ENCODE measurements at regions not wholly inside any gene's neighbourhood (a gene's known extent, or its start where the extent isn't known, plus 50 kb on each side); places are given as distances from the start of the nearest gene placed in this dataset.

DNA sequence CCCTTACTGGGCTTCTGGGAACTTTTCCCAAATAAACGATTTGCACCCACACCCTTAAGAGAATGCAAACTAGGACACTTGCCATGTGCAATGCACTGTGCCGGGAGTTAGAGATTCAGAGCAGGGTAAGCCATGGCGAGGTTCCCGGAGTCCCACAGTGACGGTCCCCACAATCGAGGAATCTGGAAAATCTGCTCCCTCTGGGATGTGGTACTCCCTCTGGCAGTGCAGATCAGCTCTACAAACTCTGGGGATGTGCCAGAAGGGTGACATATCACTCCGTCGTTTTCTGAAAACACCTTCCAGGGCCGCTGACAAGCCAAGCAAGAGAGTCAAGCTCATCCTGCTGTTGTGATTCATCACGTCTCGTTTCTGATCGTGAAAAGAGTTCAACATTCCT is 537.5 kb downstream of the BCOR start:
- Mint-ChIP-seq H3K27ac (no peak overlapping the region), H3K9me3 (peaks cover 28% of the 10 kb centered on the region), H3K4me3 (no peak overlapping the region), H3K27me3 (ENCODE audit: insufficient read depth) (peaks cover 6% of the 10 kb centered on the region), H3K36me3 (ENCODE audit: low read depth) (no peaks in the 10 kb centered on the region), H3K4me1 (no peaks in the 10 kb centered on the region)
- Histone ChIP-seq H3K27me3 (ENCODE audit: control insufficient read depth, insufficient read depth, low read length, poor library complexity, severe bottlenecking) (no peaks in the 10 kb centered on the region), H3K27ac (ENCODE audit: low read depth, low read length) (no peak overlapping the region), H3K4me1 (ENCODE audit: control insufficient read depth, insufficient read depth, low read length) (no peaks in the 10 kb centered on the region), H3K9ac (ENCODE audit: extremely low read depth, low read length, poor library complexity, severe bottlenecking) (no peak overlapping the region), H3K9me3 (ENCODE audit: control insufficient read depth, low read length) (peaks cover 2% of the 10 kb centered on the region), H3K36me3 (ENCODE audit: control insufficient read depth, insufficient read depth, low read length) (no peaks in the 10 kb centered on the region), H3K4me3 (ENCODE audit: low read length) (no peak overlapping the region)
- TF ChIP-seq, protein P1, sequence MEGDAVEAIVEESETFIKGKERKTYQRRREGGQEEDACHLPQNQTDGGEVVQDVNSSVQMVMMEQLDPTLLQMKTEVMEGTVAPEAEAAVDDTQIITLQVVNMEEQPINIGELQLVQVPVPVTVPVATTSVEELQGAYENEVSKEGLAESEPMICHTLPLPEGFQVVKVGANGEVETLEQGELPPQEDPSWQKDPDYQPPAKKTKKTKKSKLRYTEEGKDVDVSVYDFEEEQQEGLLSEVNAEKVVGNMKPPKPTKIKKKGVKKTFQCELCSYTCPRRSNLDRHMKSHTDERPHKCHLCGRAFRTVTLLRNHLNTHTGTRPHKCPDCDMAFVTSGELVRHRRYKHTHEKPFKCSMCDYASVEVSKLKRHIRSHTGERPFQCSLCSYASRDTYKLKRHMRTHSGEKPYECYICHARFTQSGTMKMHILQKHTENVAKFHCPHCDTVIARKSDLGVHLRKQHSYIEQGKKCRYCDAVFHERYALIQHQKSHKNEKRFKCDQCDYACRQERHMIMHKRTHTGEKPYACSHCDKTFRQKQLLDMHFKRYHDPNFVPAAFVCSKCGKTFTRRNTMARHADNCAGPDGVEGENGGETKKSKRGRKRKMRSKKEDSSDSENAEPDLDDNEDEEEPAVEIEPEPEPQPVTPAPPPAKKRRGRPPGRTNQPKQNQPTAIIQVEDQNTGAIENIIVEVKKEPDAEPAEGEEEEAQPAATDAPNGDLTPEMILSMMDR (conservative IDR thresholded peaks at IDR 0.05), result no peak
- no peak for DNase-seq
- WGBS, 2 experiments (ENCODE audit: insufficient coverage in 1 of 2, insufficient read length in 1 of 2), result 93% methylated on average over 7 to 12 of the region's 12 CpGs

DNA sequence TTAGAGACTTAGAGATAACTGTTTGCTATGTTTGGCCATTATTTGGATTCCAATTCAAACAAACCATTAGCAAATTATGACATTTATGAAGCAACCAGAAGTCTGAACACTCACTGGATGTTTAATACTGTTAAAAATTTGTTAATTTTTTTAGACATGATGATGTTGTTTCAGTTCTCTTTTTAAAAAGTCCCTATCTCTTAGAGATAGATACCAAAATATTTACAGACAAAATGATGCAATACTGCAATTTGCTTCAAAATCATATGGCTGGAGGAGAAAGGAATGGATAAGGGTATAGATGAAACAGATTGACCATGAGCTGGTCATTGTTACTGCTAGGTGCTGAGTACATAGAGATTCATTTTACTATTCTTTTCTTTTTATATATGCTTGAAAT is 534.6 kb downstream of the BCOR start:
- Histone ChIP-seq H3K9me3 (ENCODE audit: control insufficient read depth, low read length) (no peaks in the 10 kb centered on the region), H3K9ac (ENCODE audit: extremely low read depth, low read length, poor library complexity, severe bottlenecking) (no peak overlapping the region), H3K4me3 (ENCODE audit: low read length) (no peak overlapping the region), H3K4me1 (ENCODE audit: control insufficient read depth, insufficient read depth, low read length) (no peaks in the 10 kb centered on the region), H3K27ac (ENCODE audit: low read depth, low read length) (no peak overlapping the region), H3K36me3 (ENCODE audit: control insufficient read depth, insufficient read depth, low read length) (no peaks in the 10 kb centered on the region), H3K27me3 (ENCODE audit: control insufficient read depth, insufficient read depth, low read length, poor library complexity, severe bottlenecking) (no peaks in the 10 kb centered on the region)
- Mint-ChIP-seq H3K36me3 (ENCODE audit: low read depth) (no peaks in the 10 kb centered on the region), H3K4me1 (no peaks in the 10 kb centered on the region), H3K27me3 (ENCODE audit: insufficient read depth) (peaks cover 14% of the 10 kb centered on the region), H3K4me3 (no peak overlapping the region), H3K27ac (no peak overlapping the region), H3K9me3 (peaks cover 49% of the 10 kb centered on the region)
- DNase-seq, result no peak
- TF ChIP-seq, protein P1 (conservative IDR thresholded peaks at IDR 0.05), result no peak

DNA sequence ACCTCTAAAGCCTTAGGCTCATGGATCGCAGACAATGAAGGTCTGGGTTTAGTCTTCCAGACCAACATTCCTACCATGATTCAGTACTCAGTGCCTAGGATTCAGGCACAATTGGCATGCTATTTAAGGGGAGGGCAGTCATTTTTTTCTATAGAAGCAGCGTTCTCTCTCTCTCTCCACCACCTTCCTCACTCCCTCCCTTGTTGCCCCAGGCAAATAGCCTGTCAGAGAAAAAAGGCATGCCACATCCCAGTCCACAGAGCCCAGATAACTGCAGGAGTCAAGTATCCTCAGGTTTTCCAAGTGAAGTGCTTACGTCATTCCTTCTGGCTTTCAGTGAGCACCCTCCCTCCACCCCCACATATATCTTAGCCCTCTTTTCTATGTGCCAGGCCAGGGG is 533.0 kb downstream of the BCOR start:
- H3K27ac ChIP-seq (ENCODE audit: low read depth, low read length), result no peak overlapping the region
- no peak overlapping the region for H3K9ac ChIP-seq (ENCODE audit: extremely low read depth, low read length, poor library complexity, severe bottlenecking)
- 72% methylated on average over 2 of the region's 3 CpGs; no CpG with 5 or more reads in 1 of the 2 experiments for WGBS, 2 experiments (ENCODE audit: insufficient coverage in 1 of 2, insufficient read length in 1 of 2)
- no peak overlapping the region for H3K4me3 ChIP-seq (ENCODE audit: low read length)
- H3K9me3 Mint-ChIP-seq, result peaks cover 52% of the 10 kb centered on the region
- H3K27me3 Mint-ChIP-seq (ENCODE audit: insufficient read depth), result peaks cover 16% of the 10 kb centered on the region
- no peaks in the 10 kb centered on the region for H3K4me1 Mint-ChIP-seq
- H3K36me3 ChIP-seq (ENCODE audit: control insufficient read depth, insufficient read depth, low read length), result no peaks in the 10 kb centered on the region
- no peaks in the 10 kb centered on the region for H3K36me3 Mint-ChIP-seq (ENCODE audit: low read depth)
- no peak overlapping the region for H3K27ac Mint-ChIP-seq
- no peak overlapping the region for H3K4me3 Mint-ChIP-seq
- DNase-seq, result no peak
- H3K9me3 ChIP-seq (ENCODE audit: control insufficient read depth, low read length), result no peaks in the 10 kb centered on the region
- no peaks in the 10 kb centered on the region for H3K27me3 ChIP-seq (ENCODE audit: control insufficient read depth, insufficient read depth, low read length, poor library complexity, severe bottlenecking)
- no peaks in the 10 kb centered on the region for H3K4me1 ChIP-seq (ENCODE audit: control insufficient read depth, insufficient read depth, low read length)
- TF ChIP-seq, protein P1 (conservative IDR thresholded peaks at IDR 0.05), result no peak

All from endodermal cell (in vitro differentiated cells).